ENCODE measurements at regions not wholly inside any gene's neighbourhood (a gene's known extent, or its start where the extent isn't known, plus 50 kb on each side); places are given as distances from the start of the nearest gene placed in this dataset.

- Histone ChIP-seq H3K4me3 (ENCODE audit: low read depth, low read length) (no peak overlapping the region), H3K27me3 (replicated peaks; ENCODE audit: control insufficient read depth, insufficient read depth, low read length) (no peaks in the 10 kb centered on the region), H3K4me1 (no peaks in the 10 kb centered on the region), H3K36me3 (ENCODE audit: control insufficient read depth, insufficient read depth, low read length) (no peaks in the 10 kb centered on the region), H3K9me3 (no peaks in the 10 kb centered on the region)
- no peak overlapping the region for H3K4me3 Mint-ChIP-seq (ENCODE audit: unreplicated experiment)
- H3K27me3 Mint-ChIP-seq (ENCODE audit: insufficient read depth, unreplicated experiment), result no peaks in the 10 kb centered on the region
- no peaks in the 10 kb centered on the region for H3K36me3 Mint-ChIP-seq (ENCODE audit: insufficient read depth, unreplicated experiment)
- H3K4me1 Mint-ChIP-seq (ENCODE audit: low read depth, unreplicated experiment), result no peaks in the 10 kb centered on the region
- H3K27ac Mint-ChIP-seq (ENCODE audit: unreplicated experiment), result no peak overlapping the region
- TF ChIP-seq CTCF (IDR thresholded peaks at IDR 0.05; ENCODE audit: insufficient read depth in 1 of 2, low read depth in 1 of 2, low read length in 1 of 2, severe bottlenecking in 1 of 2, unreplicated experiment in 1 of 2), result no peak
- POLR2A ChIA-PET, result no interaction called here
- BruUV-seq (replicated peaks), result no TSS peak
- no peak for DNase-seq
- intact Hi-C loops (cut with micrococcal nuclease; ENCODE audit: unreplicated experiment), result no loop called here
- CTCF ChIA-PET, result no interaction called here
- no peaks in the 10 kb centered on the region for H3K9me3 Mint-ChIP-seq (ENCODE audit: unreplicated experiment)
Observed at GRCh38 chr3:21138085-21138484, 612.9 kb downstream of the ZNF385D start.

- intact Hi-C loops (cut with micrococcal nuclease; ENCODE audit: unreplicated experiment), result no loop called here
- Histone ChIP-seq H3K27me3 (replicated peaks; ENCODE audit: control insufficient read depth, insufficient read depth, low read length) (no peaks in the 10 kb centered on the region), H3K36me3 (ENCODE audit: control insufficient read depth, insufficient read depth, low read length) (no peaks in the 10 kb centered on the region), H3K4me1 (no peaks in the 10 kb centered on the region), H3K9me3 (no peaks in the 10 kb centered on the region), H3K4me3 (ENCODE audit: low read depth, low read length) (no peak overlapping the region)
- Mint-ChIP-seq H3K4me1 (ENCODE audit: low read depth, unreplicated experiment) (no peaks in the 10 kb centered on the region), H3K9me3 (ENCODE audit: unreplicated experiment) (peaks cover 10% of the 10 kb centered on the region), H3K27ac (ENCODE audit: unreplicated experiment) (no peak overlapping the region), H3K36me3 (ENCODE audit: insufficient read depth, unreplicated experiment) (no peaks in the 10 kb centered on the region), H3K27me3 (ENCODE audit: insufficient read depth, unreplicated experiment) (no peaks in the 10 kb centered on the region), H3K4me3 (ENCODE audit: unreplicated experiment) (no peak overlapping the region)
- ChIA-PET CTCF (no interaction called here), POLR2A (no interaction called here)
- DNase-seq, result no peak
- no TSS peak for BruUV-seq (replicated peaks)
- TF ChIP-seq CTCF (IDR thresholded peaks at IDR 0.05; ENCODE audit: insufficient read depth in 1 of 2, low read depth in 1 of 2, low read length in 1 of 2, severe bottlenecking in 1 of 2, unreplicated experiment in 1 of 2), result no peak
Observed at GRCh38 chr3:21132896-21133295, 618.1 kb downstream of the ZNF385D start.

GRCh38 chr3:21120826-21121225, 630.2 kb downstream of the ZNF385D start:
- no peaks in the 10 kb centered on the region for H3K36me3 Mint-ChIP-seq (ENCODE audit: insufficient read depth, unreplicated experiment)

More at GRCh38 chr3:21120826-21121225, 630.2 kb downstream of the ZNF385D start:
- no peak overlapping the region for H3K27ac Mint-ChIP-seq (ENCODE audit: unreplicated experiment)
- TF ChIP-seq CTCF (IDR thresholded peaks at IDR 0.05; ENCODE audit: insufficient read depth in 1 of 2, low read depth in 1 of 2, low read length in 1 of 2, severe bottlenecking in 1 of 2, unreplicated experiment in 1 of 2), result no peak
- no peak overlapping the region for H3K4me3 ChIP-seq (ENCODE audit: low read depth, low read length)
- H3K27me3 Mint-ChIP-seq (ENCODE audit: insufficient read depth, unreplicated experiment), result no peaks in the 10 kb centered on the region
- H3K36me3 ChIP-seq (ENCODE audit: control insufficient read depth, insufficient read depth, low read length), result no peaks in the 10 kb centered on the region
- H3K4me1 ChIP-seq, result no peaks in the 10 kb centered on the region
- BruUV-seq (replicated peaks), result no TSS peak
- H3K27me3 ChIP-seq (replicated peaks; ENCODE audit: control insufficient read depth, insufficient read depth, low read length), result no peaks in the 10 kb centered on the region
- no peak for DNase-seq
- no peaks in the 10 kb centered on the region for H3K9me3 ChIP-seq
- no peaks in the 10 kb centered on the region for H3K4me1 Mint-ChIP-seq (ENCODE audit: low read depth, unreplicated experiment)
- ChIA-PET CTCF (no interaction called here), POLR2A (no interaction called here)
- intact Hi-C loops (cut with micrococcal nuclease; ENCODE audit: unreplicated experiment), result no loop called here
- no peaks in the 10 kb centered on the region for H3K9me3 Mint-ChIP-seq (ENCODE audit: unreplicated experiment)
- no peak overlapping the region for H3K4me3 Mint-ChIP-seq (ENCODE audit: unreplicated experiment)

Data from Caco-2 (cell line).